ENCODE measurements at regions not wholly inside any gene's neighbourhood (a gene's known extent, or its start where the extent isn't known, plus 50 kb on each side); places are given as distances from the start of the nearest gene placed in this dataset.
A peak's percentile ranks its signal among the peaks of the same experiment; 100 is the strongest.

DNA sequence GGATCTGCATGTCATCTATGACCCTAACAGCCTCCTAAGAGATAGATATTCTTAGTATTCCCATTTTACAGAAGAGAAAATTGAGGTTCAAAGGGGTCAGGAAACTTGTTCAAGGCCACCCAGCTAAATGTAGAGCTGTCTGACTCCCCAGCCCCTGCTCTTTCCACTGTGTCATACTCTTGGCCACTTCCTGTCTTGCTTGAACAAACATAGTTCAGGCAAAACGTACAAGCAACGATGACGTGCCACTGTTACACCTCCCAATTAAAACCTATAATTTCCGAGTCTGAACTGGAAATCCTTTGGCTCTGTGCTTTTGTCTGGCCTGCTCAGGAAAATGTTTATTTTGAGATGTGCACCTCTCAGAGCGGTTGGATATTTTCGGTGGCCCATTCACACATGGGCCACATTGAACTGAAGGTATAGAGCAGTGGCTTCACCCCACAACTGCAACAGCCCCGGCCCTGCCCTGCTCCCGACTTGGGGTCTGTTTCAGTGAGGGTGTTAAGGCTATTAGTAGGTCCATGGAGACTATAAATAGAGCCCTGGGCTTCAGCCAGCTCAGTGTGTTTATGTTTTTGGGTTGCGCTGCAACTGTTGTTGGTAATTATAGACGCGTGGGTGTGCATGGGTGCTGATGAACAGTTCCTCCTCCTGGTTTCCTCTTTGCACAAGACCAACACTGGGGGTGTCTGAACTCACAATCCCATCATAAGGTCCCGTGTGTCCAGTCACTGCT is 172.3 kb upstream of the ADO start:
- Histone ChIP-seq H3K27ac (ENCODE audit: low read length) (peak overlapping the region; percentile 85), H3K4me3 (ENCODE audit: low read length) (no peak overlapping the region), H3K36me3 (ENCODE audit: control insufficient read depth, insufficient read depth, low read length) (no peaks in the 10 kb centered on the region), H3K9me3 (ENCODE audit: control insufficient read depth, insufficient read depth, low read length) (no peaks in the 10 kb centered on the region), H3K4me1 (ENCODE audit: control insufficient read depth, insufficient read depth, low read length) (peaks cover 44% of the 10 kb centered on the region), H3K27me3 (ENCODE audit: control insufficient read depth, insufficient read depth, low read length) (no peaks in the 10 kb centered on the region)
- no peaks in the 10 kb centered on the region for H3K9me3 Mint-ChIP-seq
- H3K4me1 Mint-ChIP-seq: peaks cover 19 to 23% of the 10 kb centered on the region in 2 donors
- TF ChIP-seq, protein P1, sequence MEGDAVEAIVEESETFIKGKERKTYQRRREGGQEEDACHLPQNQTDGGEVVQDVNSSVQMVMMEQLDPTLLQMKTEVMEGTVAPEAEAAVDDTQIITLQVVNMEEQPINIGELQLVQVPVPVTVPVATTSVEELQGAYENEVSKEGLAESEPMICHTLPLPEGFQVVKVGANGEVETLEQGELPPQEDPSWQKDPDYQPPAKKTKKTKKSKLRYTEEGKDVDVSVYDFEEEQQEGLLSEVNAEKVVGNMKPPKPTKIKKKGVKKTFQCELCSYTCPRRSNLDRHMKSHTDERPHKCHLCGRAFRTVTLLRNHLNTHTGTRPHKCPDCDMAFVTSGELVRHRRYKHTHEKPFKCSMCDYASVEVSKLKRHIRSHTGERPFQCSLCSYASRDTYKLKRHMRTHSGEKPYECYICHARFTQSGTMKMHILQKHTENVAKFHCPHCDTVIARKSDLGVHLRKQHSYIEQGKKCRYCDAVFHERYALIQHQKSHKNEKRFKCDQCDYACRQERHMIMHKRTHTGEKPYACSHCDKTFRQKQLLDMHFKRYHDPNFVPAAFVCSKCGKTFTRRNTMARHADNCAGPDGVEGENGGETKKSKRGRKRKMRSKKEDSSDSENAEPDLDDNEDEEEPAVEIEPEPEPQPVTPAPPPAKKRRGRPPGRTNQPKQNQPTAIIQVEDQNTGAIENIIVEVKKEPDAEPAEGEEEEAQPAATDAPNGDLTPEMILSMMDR (IDR thresholded peaks at IDR 0.05): no peak
- DNase-seq (peak; percentile 65 to 80), ATAC-seq (peak; percentile 77 to 91 (median 83))
- intact Hi-C loops (cut with micrococcal nuclease): loop anchor here (1.0 to 5.0 kb wide), 5 partner anchors 49 to 245 kb away; partner anchors contain the start of gene EGR2
- 16% methylated on average over 12 of the region's 12 CpGs for WGBS (ENCODE audit: insufficient coverage)
- H3K36me3 Mint-ChIP-seq: no peaks in the 10 kb centered on the region
- no peaks in the 10 kb centered on the region for H3K27me3 Mint-ChIP-seq (ENCODE audit: low read depth in 2 of 2)
- H3K4me3 Mint-ChIP-seq: peak overlapping the region; percentile 63
- H3K27ac Mint-ChIP-seq: peak overlapping the region in 1 of 2 donors; percentile 99

- no peaks in the 10 kb centered on the region for H3K27me3 Mint-ChIP-seq (ENCODE audit: low read depth in 2 of 2)
- ATAC-seq (no peak), DNase-seq (no peak)
- WGBS (ENCODE audit: insufficient coverage): 88% methylated on average over 3 of the region's 3 CpGs
- TF ChIP-seq, protein P1 (IDR thresholded peaks at IDR 0.05): no peak
- intact Hi-C loops (cut with micrococcal nuclease): loop anchor here (5.0 kb wide), 1 partner anchor 247 kb away; no protein-coding TSS in a partner anchor
- H3K27ac Mint-ChIP-seq: peak overlapping the region in 1 of 2 donors; percentile 99
- H3K4me1 Mint-ChIP-seq: peaks cover 19 to 23% of the 10 kb centered on the region in 2 donors
- Histone ChIP-seq H3K36me3 (ENCODE audit: control insufficient read depth, insufficient read depth, low read length) (no peaks in the 10 kb centered on the region), H3K4me3 (ENCODE audit: low read length) (no peak overlapping the region), H3K9me3 (ENCODE audit: control insufficient read depth, insufficient read depth, low read length) (no peaks in the 10 kb centered on the region), H3K4me1 (ENCODE audit: control insufficient read depth, insufficient read depth, low read length) (peaks cover 61% of the 10 kb centered on the region), H3K27ac (ENCODE audit: low read length) (no peak overlapping the region), H3K27me3 (ENCODE audit: control insufficient read depth, insufficient read depth, low read length) (no peaks in the 10 kb centered on the region)
- H3K9me3 Mint-ChIP-seq: no peaks in the 10 kb centered on the region
- no peak overlapping the region for H3K4me3 Mint-ChIP-seq
- H3K36me3 Mint-ChIP-seq: no peaks in the 10 kb centered on the region
Observed at GRCh38 chr10:62633976-62634375, 170.5 kb upstream of the ADO start.

- Histone ChIP-seq H3K9me3 (ENCODE audit: control insufficient read depth, insufficient read depth, low read length) (no peaks in the 10 kb centered on the region), H3K27ac (ENCODE audit: low read length) (no peak overlapping the region), H3K36me3 (ENCODE audit: control insufficient read depth, insufficient read depth, low read length) (no peaks in the 10 kb centered on the region), H3K4me3 (ENCODE audit: low read length) (no peak overlapping the region), H3K4me1 (ENCODE audit: control insufficient read depth, insufficient read depth, low read length) (peaks cover 64% of the 10 kb centered on the region), H3K27me3 (ENCODE audit: control insufficient read depth, insufficient read depth, low read length) (no peaks in the 10 kb centered on the region)
- Mint-ChIP-seq H3K27me3 (ENCODE audit: low read depth in 2 of 2) (no peaks in the 10 kb centered on the region), H3K36me3 (no peaks in the 10 kb centered on the region), H3K4me1 (peaks cover 19 to 23% of the 10 kb centered on the region in 2 donors), H3K4me3 (no peak overlapping the region), H3K9me3 (no peaks in the 10 kb centered on the region), H3K27ac (no peak overlapping the region)
- no peak for DNase-seq
- no CpG with 5 or more reads among the region's 2 CpGs for WGBS (ENCODE audit: insufficient coverage)
- TF ChIP-seq, protein P1 (IDR thresholded peaks at IDR 0.05): no peak
- ATAC-seq: no peak
- intact Hi-C loops (cut with micrococcal nuclease): loop anchor here (5.0 kb wide), 1 partner anchor 247 kb away; no protein-coding TSS in a partner anchor
Observed at GRCh38 chr10:62634576-62634975, 169.9 kb upstream of the ADO start.

All from natural killer cell (primary cell).